K562 (cell line): ENCODE measurements at regions not wholly inside any gene's neighbourhood (a gene's known extent, or its start where the extent isn't known, plus 50 kb on each side); places are given as distances from the start of the nearest gene placed in this dataset.

ENCODE experiments used
- CEBPB ChIP-seq: fragments of 450-650 bp; IDR thresholded peaks from 2 replicates; pipeline ENCODE4 v1.6.1; 2016; ENCODE audit warnings: missing genetic modification characterization, missing compliant biosample characterization
- EP300 ChIP-seq: IDR thresholded peaks from 2 replicates; pipeline ENCODE4 v1.6.1; 2012; ENCODE audit warnings: low read length, improper control_type of control experiment
- MAX ChIP-seq: sonication (generic); formaldehyde crosslinking; IDR thresholded peaks from 2 replicates; pipeline ENCODE4 v1.9.0; 2022; ENCODE audit warnings: mild to moderate bottlenecking, missing genetic modification reagents
- SAFB2 ChIP-seq: fragments of 200-400 bp; formaldehyde crosslinking; IDR thresholded peaks from 2 replicates; pipeline ENCODE4 v1.6.1; 2018; ENCODE audit warnings: borderline replicate concordance, low read length, low read depth, moderate library complexity; ENCODE audit not compliant: severe bottlenecking
- UBTF ChIP-seq, 2 experiments: IDR thresholded peaks; 2 replicates each; pipeline ENCODE4 v1.6.1; 2012; ENCODE audit warnings: improper control_type of control experiment in 2 of 2, low read depth in 2 of 2, low read length in 2 of 2, borderline replicate concordance in 1 of 2
- ZBED1 ChIP-seq: IDR thresholded peaks from 2 replicates; pipeline ENCODE4 v1.6.1; 2014

- TF ChIP-seq EP300 (no peak), SAFB2 (no peak), MAX (no peak), CEBPB (tag) (no peak), UBTF (IDR thresholded peaks at IDR 0.05; ENCODE audit: borderline replicate concordance in 1 of 2, low read depth in 2 of 2, low read length in 2 of 2) (no peak), ZBED1 (no peak)
Observed at GRCh38 chr16:51443934-51444333, 292.9 kb upstream of the SALL1 start.
